WTC11 (cell line): ENCODE measurements at regions not wholly inside any gene's neighbourhood (a gene's known extent, or its start where the extent isn't known, plus 50 kb on each side); places are given as distances from the start of the nearest gene placed in this dataset.

Experiments
- ATAC-seq: fragments of 200-7000 bp; cut with Tn5 transposase; 2 replicates; pipeline ENCODE4 v1.10.0; 2021; ENCODE audit warnings: mild to moderate bottlenecking, moderate library complexity
- CTCF ChIA-PET: fragments of 300-600 bp; sonication (Branson Sonifier 250); formaldehyde crosslinking; loops from one replicate; lab custom pipeline; 2021; ENCODE audit warnings: antibody characterized with exemption; lab: Charles Lee
- POLR2A ChIA-PET: fragments of 350-600 bp; sonication (Branson Sonifier 250); formaldehyde crosslinking; loops from one replicate; lab custom pipeline; 2021; ENCODE audit warnings: antibody characterized with exemption; lab: Charles Lee
- DNase-seq: peaks from one replicate; pipeline ENCODE4 v3.0.0; 2021; ENCODE audit warnings: low spot score
- H3K27ac Mint-ChIP-seq: 2 replicates; pipeline ENCODE4 v1.8.0; 2021; ENCODE audit warnings: mixed read lengths
- H3K27me3 Mint-ChIP-seq: 2 replicates; pipeline ENCODE4 v1.8.0; 2021; ENCODE audit warnings: low read depth, mild to moderate bottlenecking, moderate library complexity, mixed read lengths
- H3K36me3 Mint-ChIP-seq: 2 replicates; pipeline ENCODE4 v1.8.0; 2021; ENCODE audit warnings: mixed read lengths
- H3K4me1 Mint-ChIP-seq: 2 replicates; pipeline ENCODE4 v1.8.0; 2022; ENCODE audit warnings: mixed read lengths
- H3K4me3 Mint-ChIP-seq: 2 replicates; pipeline ENCODE4 v1.8.0; 2021; ENCODE audit warnings: mild to moderate bottlenecking, moderate library complexity, mixed read lengths
- H3K9me3 Mint-ChIP-seq: 2 replicates; pipeline ENCODE4 v1.8.0; 2021; ENCODE audit warnings: mixed read lengths
- ATF2 ChIP-seq: sonication (generic); formaldehyde crosslinking; IDR thresholded peaks from 2 replicates; pipeline ENCODE4 v1.8.1; 2022; ENCODE audit warnings: low read depth, missing genetic modification reagents, borderline replicate concordance
- ATF3 ChIP-seq: sonication (generic); formaldehyde crosslinking; conservative IDR thresholded peaks from 2 replicates; pipeline ENCODE4 v1.8.1; 2022; ENCODE audit warnings: mild to moderate bottlenecking, missing genetic modification reagents
- ATF6 ChIP-seq: sonication (generic); formaldehyde crosslinking; IDR thresholded peaks from 2 replicates; pipeline ENCODE4 v1.8.1; 2023; ENCODE audit warnings: mild to moderate bottlenecking, missing genetic modification reagents
- CREM ChIP-seq: sonication (generic); formaldehyde crosslinking; IDR thresholded peaks from 2 replicates; pipeline ENCODE4 v1.8.1; 2022; ENCODE audit warnings: mild to moderate bottlenecking, missing genetic modification reagents, moderate library complexity
- ELF4 ChIP-seq: sonication (generic); formaldehyde crosslinking; IDR thresholded peaks from 2 replicates; pipeline ENCODE4 v1.8.1; 2022; ENCODE audit warnings: low read depth, mild to moderate bottlenecking, moderate library complexity, missing genetic modification reagents
- IRF2 ChIP-seq: sonication (generic); formaldehyde crosslinking; IDR thresholded peaks from 2 replicates; pipeline ENCODE4 v1.8.0; 2022; ENCODE audit warnings: low read depth, missing genetic modification reagents, borderline replicate concordance
- MAX ChIP-seq: sonication (generic); formaldehyde crosslinking; IDR thresholded peaks from 2 replicates; pipeline ENCODE4 v1.8.0; 2022; ENCODE audit warnings: mild to moderate bottlenecking, missing genetic modification reagents
- NFATC4 ChIP-seq: fragments of 250-450 bp; sonication (Bioruptor Pico); IDR thresholded peaks from 2 replicates; pipeline ENCODE4 v1.9.0; 2021; ENCODE audit warnings: mild to moderate bottlenecking
- NR1H2 ChIP-seq: sonication (generic); formaldehyde crosslinking; IDR thresholded peaks from 2 replicates; pipeline ENCODE4 v1.9.0; 2021; ENCODE audit warnings: mild to moderate bottlenecking, moderate library complexity, missing genetic modification reagents
- PREB ChIP-seq: sonication (generic); formaldehyde crosslinking; IDR thresholded peaks from 2 replicates; pipeline ENCODE4 v1.8.1; 2022; ENCODE audit warnings: mild to moderate bottlenecking, missing genetic modification reagents, moderate library complexity, borderline replicate concordance
- SMAD3 ChIP-seq: sonication (generic); formaldehyde crosslinking; IDR thresholded peaks from 2 replicates; pipeline ENCODE4 v1.8.0; 2022; ENCODE audit warnings: missing genetic modification reagents, mild to moderate bottlenecking, borderline replicate concordance
- ZNF416 ChIP-seq: fragments of 250-450 bp; sonication (Bioruptor Pico); IDR thresholded peaks from 2 replicates; pipeline ENCODE4 v1.9.0; 2021; ENCODE audit warnings: mild to moderate bottlenecking, inconsistent platforms
- ZNF423 ChIP-seq: fragments of 250-450 bp; sonication (Bioruptor Pico); IDR thresholded peaks from 2 replicates; pipeline ENCODE4 v2.1.2; 2022; ENCODE audit warnings: mild to moderate bottlenecking, moderate library complexity
- ZNF671 ChIP-seq: fragments of 250-450 bp; sonication (Bioruptor Pico); IDR thresholded peaks from 2 replicates; pipeline ENCODE4 v1.8.0; 2021; ENCODE audit warnings: mild to moderate bottlenecking
- TF ChIP-seq, protein P1 (sequence below): sonication (generic); formaldehyde crosslinking; conservative IDR thresholded peaks from 2 replicates; pipeline ENCODE4 v1.8.1; 2023; ENCODE audit warnings: mild to moderate bottlenecking, low read depth, missing genetic modification reagents, moderate library complexity
- TF ChIP-seq, protein P2 (sequence below): sonication (generic); formaldehyde crosslinking; IDR thresholded peaks from 2 replicates; pipeline ENCODE4 v1.8.1; 2023; ENCODE audit warnings: mild to moderate bottlenecking, missing genetic modification reagents, moderate library complexity
- TF ChIP-seq, protein P3 (sequence below): sonication (generic); formaldehyde crosslinking; IDR thresholded peaks from 2 replicates; pipeline ENCODE4 v1.8.0; 2022; ENCODE audit warnings: mild to moderate bottlenecking, missing genetic modification reagents

- no peak for TF ChIP-seq PREB (CRISPR knock-in tag)
Measured at GRCh38 chr12:90652280-90652679, 302.7 kb downstream of the CCER1 start (continued).

DNA sequence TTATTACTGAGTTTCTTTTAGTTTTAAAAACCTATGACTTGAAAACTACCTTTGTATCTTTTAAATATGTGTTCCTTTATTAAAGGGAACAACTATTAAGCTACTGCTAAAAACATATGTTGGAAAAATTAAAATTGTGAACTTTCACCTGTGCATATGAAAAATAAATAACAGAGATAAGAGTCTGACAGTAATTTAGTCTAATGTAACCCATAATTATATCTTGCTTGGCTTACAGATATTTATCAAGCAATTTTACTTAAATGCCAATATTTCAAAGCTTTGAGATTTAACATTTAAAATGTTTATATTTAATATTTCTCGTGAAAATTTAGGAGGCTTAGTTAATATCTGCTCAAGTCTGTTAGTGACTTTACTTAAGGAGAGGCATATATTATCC, 309.8 kb downstream of the CCER1 start:
- no peak for DNase-seq
- H3K9me3 Mint-ChIP-seq, result peaks cover 22% of the 10 kb centered on the region
- no peaks in the 10 kb centered on the region for H3K27me3 Mint-ChIP-seq
- no peak for TF ChIP-seq ATF6 (CRISPR knock-in tag)
- TF ChIP-seq, protein P1, sequence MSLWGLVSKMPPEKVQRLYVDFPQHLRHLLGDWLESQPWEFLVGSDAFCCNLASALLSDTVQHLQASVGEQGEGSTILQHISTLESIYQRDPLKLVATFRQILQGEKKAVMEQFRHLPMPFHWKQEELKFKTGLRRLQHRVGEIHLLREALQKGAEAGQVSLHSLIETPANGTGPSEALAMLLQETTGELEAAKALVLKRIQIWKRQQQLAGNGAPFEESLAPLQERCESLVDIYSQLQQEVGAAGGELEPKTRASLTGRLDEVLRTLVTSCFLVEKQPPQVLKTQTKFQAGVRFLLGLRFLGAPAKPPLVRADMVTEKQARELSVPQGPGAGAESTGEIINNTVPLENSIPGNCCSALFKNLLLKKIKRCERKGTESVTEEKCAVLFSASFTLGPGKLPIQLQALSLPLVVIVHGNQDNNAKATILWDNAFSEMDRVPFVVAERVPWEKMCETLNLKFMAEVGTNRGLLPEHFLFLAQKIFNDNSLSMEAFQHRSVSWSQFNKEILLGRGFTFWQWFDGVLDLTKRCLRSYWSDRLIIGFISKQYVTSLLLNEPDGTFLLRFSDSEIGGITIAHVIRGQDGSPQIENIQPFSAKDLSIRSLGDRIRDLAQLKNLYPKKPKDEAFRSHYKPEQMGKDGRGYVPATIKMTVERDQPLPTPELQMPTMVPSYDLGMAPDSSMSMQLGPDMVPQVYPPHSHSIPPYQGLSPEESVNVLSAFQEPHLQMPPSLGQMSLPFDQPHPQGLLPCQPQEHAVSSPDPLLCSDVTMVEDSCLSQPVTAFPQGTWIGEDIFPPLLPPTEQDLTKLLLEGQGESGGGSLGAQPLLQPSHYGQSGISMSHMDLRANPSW (CRISPR knock-in tag), result no peak
- no peak for TF ChIP-seq SMAD3 (CRISPR knock-in tag)
- no peak for TF ChIP-seq CREM
- no peak for TF ChIP-seq ELF4 (CRISPR knock-in tag)
- no peak for TF ChIP-seq NFATC4 (CRISPR knock-in tag)
- TF ChIP-seq ATF3 (CRISPR knock-in tag), result no peak
- TF ChIP-seq ZNF416 (CRISPR knock-in tag), result no peak
- TF ChIP-seq ZNF423, result no peak
- no peak for TF ChIP-seq ZNF671 (CRISPR knock-in tag)
- TF ChIP-seq, protein P2, sequence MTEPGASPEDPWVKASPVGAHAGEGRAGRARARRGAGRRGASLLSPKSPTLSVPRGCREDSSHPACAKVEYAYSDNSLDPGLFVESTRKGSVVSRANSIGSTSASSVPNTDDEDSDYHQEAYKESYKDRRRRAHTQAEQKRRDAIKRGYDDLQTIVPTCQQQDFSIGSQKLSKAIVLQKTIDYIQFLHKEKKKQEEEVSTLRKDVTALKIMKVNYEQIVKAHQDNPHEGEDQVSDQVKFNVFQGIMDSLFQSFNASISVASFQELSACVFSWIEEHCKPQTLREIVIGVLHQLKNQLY (CRISPR knock-in tag), result no peak
- no peak for TF ChIP-seq IRF2 (CRISPR knock-in tag)
- TF ChIP-seq NR1H2 (CRISPR knock-in tag), result no peak
- no peak for TF ChIP-seq MAX (CRISPR knock-in tag)
- TF ChIP-seq, protein P3, sequence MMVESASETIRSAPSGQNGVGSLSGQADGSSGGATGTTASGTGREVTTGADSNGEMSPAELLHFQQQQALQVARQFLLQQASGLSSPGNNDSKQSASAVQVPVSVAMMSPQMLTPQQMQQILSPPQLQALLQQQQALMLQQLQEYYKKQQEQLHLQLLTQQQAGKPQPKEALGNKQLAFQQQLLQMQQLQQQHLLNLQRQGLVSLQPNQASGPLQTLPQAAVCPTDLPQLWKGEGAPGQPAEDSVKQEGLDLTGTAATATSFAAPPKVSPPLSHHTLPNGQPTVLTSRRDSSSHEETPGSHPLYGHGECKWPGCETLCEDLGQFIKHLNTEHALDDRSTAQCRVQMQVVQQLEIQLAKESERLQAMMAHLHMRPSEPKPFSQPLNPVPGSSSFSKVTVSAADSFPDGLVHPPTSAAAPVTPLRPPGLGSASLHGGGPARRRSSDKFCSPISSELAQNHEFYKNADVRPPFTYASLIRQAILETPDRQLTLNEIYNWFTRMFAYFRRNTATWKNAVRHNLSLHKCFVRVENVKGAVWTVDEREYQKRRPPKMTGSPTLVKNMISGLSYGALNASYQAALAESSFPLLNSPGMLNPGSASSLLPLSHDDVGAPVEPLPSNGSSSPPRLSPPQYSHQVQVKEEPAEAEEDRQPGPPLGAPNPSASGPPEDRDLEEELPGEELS (CRISPR knock-in tag), result no peak
- TF ChIP-seq ATF2, result no peak
- H3K4me3 Mint-ChIP-seq, result no peak overlapping the region
- no peak for ATAC-seq
- 0 out of 2 replicates have a peak, but pooled peaks cover 3% of the 10 kb centered on the region for H3K4me1 Mint-ChIP-seq
- POLR2A ChIA-PET, result no interaction called here
- no peak overlapping the region for H3K27ac Mint-ChIP-seq
- no peaks in the 10 kb centered on the region; the same call in 1 of the 2 replicates for H3K36me3 Mint-ChIP-seq
- CTCF ChIA-PET, result no interaction called here
